Mesothelial cell of epicardium (in vitro differentiated cells): ENCODE measurements at regions not wholly inside any gene's neighbourhood (a gene's known extent, or its start where the extent isn't known, plus 50 kb on each side); places are given as distances from the start of the nearest gene placed in this dataset.

ENCODE experiments used
- DNase-seq, 2 experiments: peaks; one replicate each; pipeline ENCODE4 v3.0.0; 2021; ENCODE audit warnings: low spot score in 2 of 2; ENCODE audit not compliant: unreplicated experiment in 2 of 2
- H3K27ac Mint-ChIP-seq: 2 replicates; pipeline ENCODE4 v1.8.0; 2021; ENCODE audit warnings: mixed read lengths
- H3K27me3 Mint-ChIP-seq: 2 replicates; pipeline ENCODE4 v1.8.0; 2021; ENCODE audit warnings: low read depth, mixed read lengths
- H3K36me3 Mint-ChIP-seq: 2 replicates; pipeline ENCODE4 v1.8.0; 2021; ENCODE audit warnings: mixed read lengths
- H3K4me1 Mint-ChIP-seq: 2 replicates; pipeline ENCODE4 v1.8.0; 2021; ENCODE audit warnings: mixed read lengths
- H3K4me3 Mint-ChIP-seq: 2 replicates; pipeline ENCODE4 v1.8.0; 2021; ENCODE audit warnings: mild to moderate bottlenecking, moderate library complexity, mixed read lengths
- H3K9me3 Mint-ChIP-seq: 2 replicates; pipeline ENCODE4 v1.8.0; 2021; ENCODE audit warnings: mixed read lengths
- TF ChIP-seq, protein P1 (sequence below): fragments of 200-600 bp; sonication (generic); IDR thresholded peaks from one replicate; pipeline ENCODE4 v1.5.0; 2021; ENCODE audit warnings: antibody characterized with exemption; ENCODE audit not compliant: unreplicated experiment

GRCh38 chr10:9858816-9859215 is 1158.9 kb upstream of the CELF2 start:
- H3K4me3 Mint-ChIP-seq = no peak overlapping the region
- no peak for DNase-seq
- TF ChIP-seq, protein P1, sequence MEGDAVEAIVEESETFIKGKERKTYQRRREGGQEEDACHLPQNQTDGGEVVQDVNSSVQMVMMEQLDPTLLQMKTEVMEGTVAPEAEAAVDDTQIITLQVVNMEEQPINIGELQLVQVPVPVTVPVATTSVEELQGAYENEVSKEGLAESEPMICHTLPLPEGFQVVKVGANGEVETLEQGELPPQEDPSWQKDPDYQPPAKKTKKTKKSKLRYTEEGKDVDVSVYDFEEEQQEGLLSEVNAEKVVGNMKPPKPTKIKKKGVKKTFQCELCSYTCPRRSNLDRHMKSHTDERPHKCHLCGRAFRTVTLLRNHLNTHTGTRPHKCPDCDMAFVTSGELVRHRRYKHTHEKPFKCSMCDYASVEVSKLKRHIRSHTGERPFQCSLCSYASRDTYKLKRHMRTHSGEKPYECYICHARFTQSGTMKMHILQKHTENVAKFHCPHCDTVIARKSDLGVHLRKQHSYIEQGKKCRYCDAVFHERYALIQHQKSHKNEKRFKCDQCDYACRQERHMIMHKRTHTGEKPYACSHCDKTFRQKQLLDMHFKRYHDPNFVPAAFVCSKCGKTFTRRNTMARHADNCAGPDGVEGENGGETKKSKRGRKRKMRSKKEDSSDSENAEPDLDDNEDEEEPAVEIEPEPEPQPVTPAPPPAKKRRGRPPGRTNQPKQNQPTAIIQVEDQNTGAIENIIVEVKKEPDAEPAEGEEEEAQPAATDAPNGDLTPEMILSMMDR = no peak

DNA sequence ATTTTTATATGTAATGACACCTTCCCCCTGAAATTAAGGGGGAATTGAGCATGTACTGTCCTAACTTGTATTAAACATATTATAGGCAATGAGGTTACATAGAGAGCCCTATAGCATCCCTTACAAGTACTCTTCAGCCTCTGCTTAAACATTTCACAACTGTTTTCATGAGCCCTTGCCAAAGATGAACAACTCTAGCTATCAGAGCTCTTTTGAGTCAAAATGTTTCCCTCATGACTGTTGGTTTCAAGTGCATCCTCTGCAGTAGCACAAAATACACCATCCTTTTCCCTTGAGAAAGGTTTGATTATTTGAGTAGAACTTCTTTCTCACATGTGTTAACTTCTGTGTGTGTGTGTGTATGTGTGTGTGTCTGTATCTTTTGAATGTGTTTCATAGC is 1157.6 kb upstream of the CELF2 start:
- no peak for DNase-seq
- Mint-ChIP-seq H3K4me1 (no peaks in the 10 kb centered on the region), H3K36me3 (peaks cover 2% of the 10 kb centered on the region), H3K27ac (no peak overlapping the region), H3K27me3 (peaks cover 1% of the 10 kb centered on the region), H3K4me3 (no peak overlapping the region), H3K9me3 (peaks cover 16% of the 10 kb centered on the region)
- TF ChIP-seq, protein P1 = no peak

More at GRCh38 chr10:9858816-9859215, 1158.9 kb upstream of the CELF2 start:
- Mint-ChIP-seq H3K9me3 (peaks cover 18% of the 10 kb centered on the region), H3K27ac (no peak overlapping the region), H3K36me3 (peaks cover 2% of the 10 kb centered on the region), H3K27me3 (peaks cover 1% of the 10 kb centered on the region), H3K4me1 (no peaks in the 10 kb centered on the region)

- Mint-ChIP-seq H3K27me3 (peaks cover 1% of the 10 kb centered on the region), H3K4me3 (no peak overlapping the region)
- TF ChIP-seq, protein P1 = no peak
Measured at GRCh38 chr10:9863559-9864121, 1154.0 kb upstream of the CELF2 start.

GRCh38 chr10:9868499-9868898 is 1149.2 kb upstream of the CELF2 start:
- no peak for DNase-seq
- no peak overlapping the region for H3K27ac Mint-ChIP-seq
- TF ChIP-seq, protein P1 = no peak
- H3K9me3 Mint-ChIP-seq = peaks cover 10% of the 10 kb centered on the region
- no peaks in the 10 kb centered on the region for H3K36me3 Mint-ChIP-seq
- H3K27me3 Mint-ChIP-seq = no peaks in the 10 kb centered on the region
- no peak overlapping the region for H3K4me3 Mint-ChIP-seq
- H3K4me1 Mint-ChIP-seq = peaks cover 10% of the 10 kb centered on the region

More at GRCh38 chr10:9863559-9864121, 1154.0 kb upstream of the CELF2 start:
- DNase-seq = no peak
- no peak overlapping the region for H3K27ac Mint-ChIP-seq
- no peaks in the 10 kb centered on the region for H3K4me1 Mint-ChIP-seq
- H3K36me3 Mint-ChIP-seq = no peaks in the 10 kb centered on the region
- peaks cover 18% of the 10 kb centered on the region for H3K9me3 Mint-ChIP-seq

DNA sequence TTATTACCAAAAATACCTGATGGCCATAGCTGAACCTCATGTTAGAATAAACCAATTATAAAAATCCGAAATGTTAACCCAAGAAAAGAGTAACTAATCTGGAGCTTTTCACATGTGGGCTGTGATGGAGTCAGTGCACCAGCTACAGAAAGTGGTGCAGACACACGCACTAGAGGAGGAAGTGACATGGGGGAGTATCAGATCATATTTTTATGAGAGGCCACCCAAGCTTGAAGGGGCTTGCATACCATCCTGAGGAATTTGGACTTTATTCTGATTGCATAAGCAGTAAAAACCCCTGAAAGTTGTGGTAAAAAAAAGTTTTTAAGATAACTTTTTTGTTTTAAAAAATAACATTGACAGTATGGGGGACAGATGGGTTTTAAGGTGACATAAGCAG is 1148.5 kb upstream of the CELF2 start:
- TF ChIP-seq, protein P1 = no peak
- no peaks in the 10 kb centered on the region for H3K36me3 Mint-ChIP-seq
- H3K27me3 Mint-ChIP-seq = no peaks in the 10 kb centered on the region
- H3K4me3 Mint-ChIP-seq = no peak overlapping the region
- DNase-seq = no peak
- H3K4me1 Mint-ChIP-seq = peaks cover 10% of the 10 kb centered on the region
- H3K27ac Mint-ChIP-seq = peak overlapping the region; percentile 28
- H3K9me3 Mint-ChIP-seq = peaks cover 10% of the 10 kb centered on the region
